ENCODE measurements at regions not wholly inside any gene's neighbourhood (a gene's known extent, or its start where the extent isn't known, plus 50 kb on each side); places are given as distances from the start of the nearest gene placed in this dataset.

GRCh38 chr3:25338158-25338725, 89.8 kb upstream of the RARB start:
- DNase-seq (ENCODE audit: low spot score), result no peak
- no peak for TF ChIP-seq CTCF (IDR thresholded peaks at IDR 0.05; ENCODE audit: extremely low read depth, missing control alignments)

GRCh38 chr3:25339225-25339624, 88.8 kb upstream of the RARB start:
- no peak for DNase-seq (ENCODE audit: low spot score)
- no peak for TF ChIP-seq CTCF (IDR thresholded peaks at IDR 0.05; ENCODE audit: extremely low read depth, missing control alignments)

GRCh38 chr3:25344670-25345069, 83.4 kb upstream of the RARB start:
- no peak for DNase-seq (ENCODE audit: low spot score)
- no peak for TF ChIP-seq CTCF (IDR thresholded peaks at IDR 0.05; ENCODE audit: extremely low read depth, missing control alignments)

- no peak for DNase-seq (ENCODE audit: low spot score)
- TF ChIP-seq CTCF (IDR thresholded peaks at IDR 0.05; ENCODE audit: extremely low read depth, missing control alignments), result no peak
Measured at GRCh38 chr3:25349095-25349494, 79.0 kb upstream of the RARB start.

GRCh38 chr3:25349828-25350724, 78.0 kb upstream of the RARB start:
- DNase-seq (ENCODE audit: low spot score), result no peak
- no peak for TF ChIP-seq CTCF (IDR thresholded peaks at IDR 0.05; ENCODE audit: extremely low read depth, missing control alignments)

- TF ChIP-seq CTCF (IDR thresholded peaks at IDR 0.05; ENCODE audit: extremely low read depth, missing control alignments), result no peak
- no peak for DNase-seq (ENCODE audit: low spot score)
Measured at GRCh38 chr3:25350725-25351114, 77.3 kb upstream of the RARB start.

GRCh38 chr3:25354071-25354470, 74.0 kb upstream of the RARB start:
- TF ChIP-seq CTCF (IDR thresholded peaks at IDR 0.05; ENCODE audit: extremely low read depth, missing control alignments), result no peak
- no peak for DNase-seq (ENCODE audit: low spot score)

All from GM20000 (cell line).